ENCODE measurements at regions not wholly inside any gene's neighbourhood (a gene's known extent, or its start where the extent isn't known, plus 50 kb on each side); places are given as distances from the start of the nearest gene placed in this dataset.

GRCh38 chr15:93801206-93801605 is 430.2 kb upstream of the MCTP2 start:
- BruUV-seq (replicated peaks) = no TSS peak
- H3K9me2 ChIP-seq (ENCODE audit: insufficient read depth) = no peaks in the 10 kb centered on the region
- H3K4me1 ChIP-seq (ENCODE audit: control insufficient read depth in 1 of 2, insufficient read depth in 2 of 2, low read length in 2 of 2) = no peaks in the 10 kb centered on the region
- no peaks in the 10 kb centered on the region for H3K36me3 ChIP-seq (ENCODE audit: control insufficient read depth in 1 of 2, insufficient read depth in 2 of 2, low read length in 2 of 2)
- DNase-seq (ENCODE audit: low read depth, low spot score) (no peak), ATAC-seq (no peak)
- H4K20me1 ChIP-seq (ENCODE audit: insufficient read depth) = no peaks in the 10 kb centered on the region
- H3K4me2 ChIP-seq (ENCODE audit: low read length) = no peak overlapping the region
- POLR2A ChIA-PET = no interaction called here
- CTCF ChIA-PET = no interaction called here
- RAD21 ChIA-PET (ENCODE audit: low non-redundant PET in 1 of 2, low total read pairs in 2 of 2, uncharacterized antibody in 2 of 2, unreplicated experiment in 2 of 2) = no interaction called here
- TF ChIP-seq ATF3 (IDR thresholded peaks at IDR 0.05) = no peak
- TF ChIP-seq SIN3A (IDR thresholded peaks at IDR 0.05; ENCODE audit: low read depth) = no peak
- TF ChIP-seq ZFX (IDR thresholded peaks at IDR 0.05) = no peak
- H3K4me3 ChIP-seq (replicated peaks in 1 of 2; ENCODE audit: low read depth in 1 of 2, low read length in 2 of 2) = no peak overlapping the region
- no peak overlapping the region for H3K27ac ChIP-seq (ENCODE audit: low read depth, low read length)
- H3K9me3 ChIP-seq (ENCODE audit: control insufficient read depth in 1 of 2, insufficient read depth in 1 of 2, low read depth in 1 of 2, low read length in 2 of 2) = peaks cover 0 to 8% of the 10 kb centered on the region in 2 experiments; a peak in 1 of 4 replicates
- H3K79me2 ChIP-seq (ENCODE audit: insufficient read depth, low read length) = no peaks in the 10 kb centered on the region
- H3K27me3 ChIP-seq (ENCODE audit: insufficient read depth, low read length) = no peaks in the 10 kb centered on the region
- H3K9ac ChIP-seq (ENCODE audit: low read length) = no peak overlapping the region
- no peak overlapping the region for H2AFZ ChIP-seq (ENCODE audit: low read depth, low read length, poor library complexity, severe bottlenecking)
- intact Hi-C loops (cut with micrococcal nuclease) = no loop called here

GRCh38 chr15:93800805-93801204 is 430.6 kb upstream of the MCTP2 start:
- no peaks in the 10 kb centered on the region for H3K4me1 ChIP-seq (ENCODE audit: control insufficient read depth in 1 of 2, insufficient read depth in 2 of 2, low read length in 2 of 2)
- POLR2A ChIA-PET = no interaction called here
- no peaks in the 10 kb centered on the region for H3K27me3 ChIP-seq (ENCODE audit: insufficient read depth, low read length)
- no peak overlapping the region for H2AFZ ChIP-seq (ENCODE audit: low read depth, low read length, poor library complexity, severe bottlenecking)
- no peaks in the 10 kb centered on the region for H4K20me1 ChIP-seq (ENCODE audit: insufficient read depth)
- H3K27ac ChIP-seq (ENCODE audit: low read depth, low read length) = no peak overlapping the region
- no peaks in the 10 kb centered on the region for H3K36me3 ChIP-seq (ENCODE audit: control insufficient read depth in 1 of 2, insufficient read depth in 2 of 2, low read length in 2 of 2)
- peaks cover 0 to 8% of the 10 kb centered on the region in 2 experiments; a peak in 1 of 4 replicates for H3K9me3 ChIP-seq (ENCODE audit: control insufficient read depth in 1 of 2, insufficient read depth in 1 of 2, low read depth in 1 of 2, low read length in 2 of 2)
- RAD21 ChIA-PET (ENCODE audit: low non-redundant PET in 1 of 2, low total read pairs in 2 of 2, uncharacterized antibody in 2 of 2, unreplicated experiment in 2 of 2) = no interaction called here
- TF ChIP-seq POLR2AphosphoS5 (IDR thresholded peaks at IDR 0.05; ENCODE audit: low read depth, low read length) (no peak), TCF7L2 (IDR thresholded peaks at IDR 0.05; ENCODE audit: borderline replicate concordance, extremely low read depth, insufficient read depth, insufficient read length) (no peak), POLR2A (IDR thresholded peaks at IDR 0.05; ENCODE audit: borderline replicate concordance, extremely low read depth, insufficient read depth, insufficient read length) (no peak), SRF (IDR thresholded peaks at IDR 0.05; ENCODE audit: low read depth) (no peak), SP1 (IDR thresholded peaks at IDR 0.05; ENCODE audit: low read depth) (no peak), EGR1 (IDR thresholded peaks at IDR 0.05; ENCODE audit: low read depth) (no peak), MAX (IDR thresholded peaks at IDR 0.05) (no peak), EZH2 (IDR thresholded peaks at IDR 0.05) (no peak), CTCF (IDR thresholded peaks at IDR 0.05 in 2 of 3, conservative IDR thresholded peaks at IDR 0.05 in 1 of 3; ENCODE audit: borderline replicate concordance in 1 of 3, insufficient read depth in 1 of 3, low read depth in 2 of 3, low read length in 2 of 3) (no peak), FOSL1 (IDR thresholded peaks at IDR 0.05; ENCODE audit: low read depth) (no peak), SIN3A (IDR thresholded peaks at IDR 0.05; ENCODE audit: low read depth) (no peak), YY1 (IDR thresholded peaks at IDR 0.05; ENCODE audit: extremely low read depth, insufficient replicate concordance, low read depth, low read length) (no peak), ATF3 (IDR thresholded peaks at IDR 0.05) (no peak), JUND (IDR thresholded peaks at IDR 0.05) (no peak), RAD21 (IDR thresholded peaks at IDR 0.05; ENCODE audit: low read depth) (no peak), CEBPB (IDR thresholded peaks at IDR 0.05; ENCODE audit: low read depth) (no peak), ZFX (IDR thresholded peaks at IDR 0.05) (no peak), ZBTB33 (IDR thresholded peaks at IDR 0.05; ENCODE audit: extremely low read depth, insufficient replicate concordance, low read length) (no peak)
- no peaks in the 10 kb centered on the region for H3K79me2 ChIP-seq (ENCODE audit: insufficient read depth, low read length)
- H3K9me2 ChIP-seq (ENCODE audit: insufficient read depth) = no peaks in the 10 kb centered on the region
- no peak overlapping the region for H3K4me3 ChIP-seq (replicated peaks in 1 of 2; ENCODE audit: low read depth in 1 of 2, low read length in 2 of 2)
- H3K4me2 ChIP-seq (ENCODE audit: low read length) = no peak overlapping the region
- H3K9ac ChIP-seq (ENCODE audit: low read length) = no peak overlapping the region
- intact Hi-C loops (cut with micrococcal nuclease) = no loop called here
- DNase-seq (ENCODE audit: low read depth, low spot score) (no peak), ATAC-seq (no peak)
- BruUV-seq (replicated peaks) = no TSS peak
- CTCF ChIA-PET = no interaction called here
